ENCODE measurements at regions not wholly inside any gene's neighbourhood (a gene's known extent, or its start where the extent isn't known, plus 50 kb on each side); places are given as distances from the start of the nearest gene placed in this dataset.

DNA sequence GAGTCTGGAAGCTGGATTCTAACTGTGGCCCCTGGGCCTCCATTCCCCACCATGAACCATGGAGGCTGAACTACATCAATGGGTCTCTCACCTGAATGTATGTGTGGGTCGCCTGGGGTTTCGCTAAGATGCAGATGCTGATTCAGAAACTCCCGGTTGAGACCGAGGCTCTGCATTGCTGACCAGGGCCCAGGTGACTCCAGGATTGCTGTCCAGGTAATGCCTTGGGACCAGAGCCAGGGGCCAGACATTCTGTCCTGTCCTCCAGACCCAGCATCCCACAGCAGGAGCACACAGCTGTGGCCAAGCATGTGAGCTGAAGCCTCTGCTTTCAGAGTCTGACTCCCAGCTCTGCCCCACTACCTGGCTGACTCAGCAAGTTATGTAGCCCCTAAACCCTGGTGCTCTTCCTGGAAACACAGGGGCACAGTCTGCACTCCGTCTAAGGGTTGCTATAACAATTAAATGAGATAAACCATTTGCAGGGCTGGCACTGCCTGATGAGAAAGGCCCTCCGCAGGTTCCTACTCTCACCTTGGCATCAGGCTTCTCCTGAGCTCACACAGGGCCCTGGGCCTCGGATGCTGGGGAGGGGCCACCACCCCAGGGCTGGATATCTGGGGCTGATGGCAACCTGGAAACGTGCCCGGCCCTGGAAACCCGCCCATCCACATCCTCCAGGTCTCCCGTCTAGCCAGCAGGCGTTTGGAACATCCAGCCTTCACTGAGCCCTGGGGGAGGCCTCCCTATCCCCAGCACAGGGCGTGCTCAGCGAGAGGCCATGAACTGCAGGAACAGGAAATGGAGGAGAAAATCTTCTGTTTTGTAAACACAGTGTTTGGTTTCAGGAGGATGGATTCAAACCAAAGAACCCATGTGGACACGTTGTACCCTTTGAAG lies 175.7 kb downstream of the DLL1 start:
- Mint-ChIP-seq H3K36me3 (peaks cover 9% of the 10 kb centered on the region), H3K27ac (no peak overlapping the region), H3K4me3 (no peak overlapping the region), H3K4me1 (peaks cover 37 to 48% of the 10 kb centered on the region in 2 donors), H3K9me3 (peaks cover 2 to 3% of the 10 kb centered on the region in 2 donors), H3K27me3 (ENCODE audit: low read depth in 2 of 2) (peaks cover 8 to 15% of the 10 kb centered on the region in 2 donors)
- WGBS (ENCODE audit: insufficient coverage): 82% methylated on average over 15 of the region's 15 CpGs
- intact Hi-C loops (cut with micrococcal nuclease): no loop called here
- H3K27me3 ChIP-seq (ENCODE audit: control insufficient read depth, insufficient read depth, low read length): no peaks in the 10 kb centered on the region
- H3K9me3 ChIP-seq (ENCODE audit: control insufficient read depth, insufficient read depth, low read length): no peaks in the 10 kb centered on the region
- peak in 1 of 2 donors; percentile 7 for DNase-seq
- no peak overlapping the region for H3K27ac ChIP-seq (ENCODE audit: low read length)
- TF ChIP-seq, protein P1, sequence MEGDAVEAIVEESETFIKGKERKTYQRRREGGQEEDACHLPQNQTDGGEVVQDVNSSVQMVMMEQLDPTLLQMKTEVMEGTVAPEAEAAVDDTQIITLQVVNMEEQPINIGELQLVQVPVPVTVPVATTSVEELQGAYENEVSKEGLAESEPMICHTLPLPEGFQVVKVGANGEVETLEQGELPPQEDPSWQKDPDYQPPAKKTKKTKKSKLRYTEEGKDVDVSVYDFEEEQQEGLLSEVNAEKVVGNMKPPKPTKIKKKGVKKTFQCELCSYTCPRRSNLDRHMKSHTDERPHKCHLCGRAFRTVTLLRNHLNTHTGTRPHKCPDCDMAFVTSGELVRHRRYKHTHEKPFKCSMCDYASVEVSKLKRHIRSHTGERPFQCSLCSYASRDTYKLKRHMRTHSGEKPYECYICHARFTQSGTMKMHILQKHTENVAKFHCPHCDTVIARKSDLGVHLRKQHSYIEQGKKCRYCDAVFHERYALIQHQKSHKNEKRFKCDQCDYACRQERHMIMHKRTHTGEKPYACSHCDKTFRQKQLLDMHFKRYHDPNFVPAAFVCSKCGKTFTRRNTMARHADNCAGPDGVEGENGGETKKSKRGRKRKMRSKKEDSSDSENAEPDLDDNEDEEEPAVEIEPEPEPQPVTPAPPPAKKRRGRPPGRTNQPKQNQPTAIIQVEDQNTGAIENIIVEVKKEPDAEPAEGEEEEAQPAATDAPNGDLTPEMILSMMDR (IDR thresholded peaks at IDR 0.05): no peak
- no peak for ATAC-seq
- H3K36me3 ChIP-seq (ENCODE audit: control insufficient read depth, insufficient read depth, low read length): no peaks in the 10 kb centered on the region
- H3K4me1 ChIP-seq (ENCODE audit: control insufficient read depth, insufficient read depth, low read length): peaks cover 29% of the 10 kb centered on the region
- H3K4me3 ChIP-seq (ENCODE audit: low read length): no peak overlapping the region

DNA sequence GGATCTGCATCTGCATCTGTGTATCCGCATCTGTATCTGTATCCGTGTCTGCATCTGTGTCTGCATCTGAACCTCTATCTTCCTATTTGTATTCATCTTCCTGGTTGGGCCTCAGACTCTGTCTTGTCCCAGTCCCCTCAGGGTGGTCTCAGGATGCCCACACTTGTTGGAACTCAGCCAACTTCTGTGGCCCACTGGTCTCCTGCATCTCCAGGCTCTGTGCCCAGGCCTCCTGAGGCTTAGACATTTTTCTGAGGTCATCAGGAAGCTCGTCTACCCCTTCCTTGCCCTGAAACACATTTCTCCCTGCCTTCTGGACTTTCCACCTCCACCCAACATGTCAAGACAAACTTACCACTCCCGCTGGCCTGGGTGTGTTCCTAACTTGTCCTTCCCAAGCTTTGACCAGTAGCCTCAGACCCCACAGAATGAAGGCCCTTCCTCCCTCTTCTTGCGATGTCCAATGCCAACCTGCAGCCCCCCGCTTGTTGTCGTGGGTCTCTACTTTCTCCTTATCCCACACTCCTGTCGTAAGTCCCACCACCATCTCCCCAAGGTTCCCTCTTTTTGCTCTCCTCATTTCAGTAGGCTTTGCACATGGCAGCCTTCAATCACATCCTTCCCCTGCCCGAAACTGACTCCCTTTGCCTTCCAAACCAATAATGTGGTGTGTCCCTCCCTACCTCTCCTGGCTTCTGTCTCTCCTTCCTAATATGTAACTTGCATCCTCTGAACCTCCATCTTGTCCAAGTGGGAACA lies 176.5 kb downstream of the DLL1 start:
- Histone ChIP-seq H3K4me1 (ENCODE audit: control insufficient read depth, insufficient read depth, low read length) (peaks cover 29% of the 10 kb centered on the region), H3K9me3 (ENCODE audit: control insufficient read depth, insufficient read depth, low read length) (no peaks in the 10 kb centered on the region), H3K4me3 (ENCODE audit: low read length) (no peak overlapping the region), H3K27me3 (ENCODE audit: control insufficient read depth, insufficient read depth, low read length) (no peaks in the 10 kb centered on the region), H3K36me3 (ENCODE audit: control insufficient read depth, insufficient read depth, low read length) (no peaks in the 10 kb centered on the region), H3K27ac (ENCODE audit: low read length) (no peak overlapping the region)
- WGBS (ENCODE audit: insufficient coverage): 94% methylated on average over 9 of the region's 9 CpGs
- TF ChIP-seq, protein P1 (IDR thresholded peaks at IDR 0.05): no peak
- intact Hi-C loops (cut with micrococcal nuclease): no loop called here
- Mint-ChIP-seq H3K27ac (no peak overlapping the region), H3K27me3 (ENCODE audit: low read depth in 2 of 2) (peaks cover 8 to 15% of the 10 kb centered on the region in 2 donors), H3K4me3 (no peak overlapping the region), H3K9me3 (peaks cover 0 to 2% of the 10 kb centered on the region in 2 donors), H3K36me3 (peaks cover under 1% of the 10 kb centered on the region), H3K4me1 (peaks cover 37 to 48% of the 10 kb centered on the region in 2 donors)
- DNase-seq (peak in 1 of 2 donors; percentile 6), ATAC-seq (no peak)

DNA sequence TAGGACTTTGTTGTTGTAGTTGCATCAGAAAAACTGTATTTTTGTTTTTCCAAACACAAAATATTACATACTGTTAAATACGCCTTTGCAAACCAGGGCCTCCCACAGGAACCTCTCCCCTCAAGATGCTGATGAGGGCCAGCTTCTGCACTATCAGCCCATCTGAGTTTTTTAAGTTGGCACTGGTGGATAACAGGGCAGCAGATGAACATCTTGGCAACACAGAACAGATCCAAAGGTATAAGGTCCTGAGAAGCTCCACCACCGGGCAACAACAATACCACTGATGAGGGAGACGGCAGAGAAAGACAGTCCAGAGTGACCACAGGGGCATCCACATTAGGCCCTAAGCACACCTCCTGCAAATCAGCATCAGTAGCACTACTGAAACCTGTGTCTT lies 177.7 kb downstream of the DLL1 start:
- no peak overlapping the region for H3K4me3 ChIP-seq (ENCODE audit: low read length)
- Mint-ChIP-seq H3K4me1 (peaks cover 32 to 41% of the 10 kb centered on the region in 2 donors), H3K27me3 (ENCODE audit: low read depth in 2 of 2) (peaks cover 8 to 18% of the 10 kb centered on the region in 2 donors), H3K4me3 (no peak overlapping the region), H3K9me3 (no peaks in the 10 kb centered on the region), H3K36me3 (no peaks in the 10 kb centered on the region), H3K27ac (no peak overlapping the region)
- intact Hi-C loops (cut with micrococcal nuclease): no loop called here
- H3K36me3 ChIP-seq (ENCODE audit: control insufficient read depth, insufficient read depth, low read length): no peaks in the 10 kb centered on the region
- H3K27ac ChIP-seq (ENCODE audit: low read length): no peak overlapping the region
- TF ChIP-seq, protein P1 (IDR thresholded peaks at IDR 0.05): no peak
- peak in 1 of 2 donors; percentile 9 for DNase-seq
- WGBS (ENCODE audit: insufficient coverage): 88% methylated on average over 3 of the region's 3 CpGs
- no peaks in the 10 kb centered on the region for H3K27me3 ChIP-seq (ENCODE audit: control insufficient read depth, insufficient read depth, low read length)
- H3K4me1 ChIP-seq (ENCODE audit: control insufficient read depth, insufficient read depth, low read length): peaks cover 28% of the 10 kb centered on the region
- no peaks in the 10 kb centered on the region for H3K9me3 ChIP-seq (ENCODE audit: control insufficient read depth, insufficient read depth, low read length)
- ATAC-seq: no peak

Measured in natural killer cell (primary cell).